ENCODE measurements at regions not wholly inside any gene's neighbourhood (a gene's known extent, or its start where the extent isn't known, plus 50 kb on each side); places are given as distances from the start of the nearest gene placed in this dataset.

DNA sequence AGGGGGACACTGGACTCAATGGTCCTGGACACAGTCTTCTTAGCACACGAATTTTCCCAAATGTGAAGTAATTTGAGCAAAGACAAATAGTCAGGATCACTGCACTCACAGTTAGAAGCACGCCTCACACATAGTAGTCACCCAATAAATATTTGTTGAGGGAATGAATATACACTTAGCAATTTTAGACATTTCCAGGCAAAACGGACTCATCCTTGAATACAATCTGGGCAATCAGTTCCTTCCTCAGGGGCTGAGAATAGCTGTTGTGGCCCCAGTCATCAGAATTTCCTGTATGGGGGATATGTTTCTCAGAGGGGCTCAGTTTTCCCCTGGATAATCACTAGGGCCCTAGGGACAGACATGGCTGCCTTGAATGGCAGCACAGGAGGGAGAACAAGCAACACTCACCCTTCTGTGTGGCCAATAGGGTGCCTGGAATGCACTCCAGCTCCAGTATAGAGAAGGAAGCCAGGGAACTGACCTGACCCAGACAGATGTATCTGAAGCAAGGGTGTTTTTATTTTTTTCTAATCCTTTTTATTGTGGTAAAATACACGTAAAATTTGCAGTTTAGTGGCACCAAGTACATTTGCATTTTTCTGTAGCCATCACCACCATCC is 282.7 kb upstream of the ZNF32 start:
- Histone ChIP-seq H3K4me3 (no peak overlapping the region), H3K27ac (no peak overlapping the region), H3K4me1 (replicated peaks) (no peaks in the 10 kb centered on the region), H3K36me3 (no peaks in the 10 kb centered on the region), H3K27me3 (replicated peaks; ENCODE audit: insufficient read depth) (no peaks in the 10 kb centered on the region), H3K9me3 (no peaks in the 10 kb centered on the region)
- TF ChIP-seq POLR2A (IDR thresholded peaks at IDR 0.05): no peak
- no peak for TF ChIP-seq POLR2AphosphoS5 (IDR thresholded peaks at IDR 0.05)
- TF ChIP-seq, protein P1, sequence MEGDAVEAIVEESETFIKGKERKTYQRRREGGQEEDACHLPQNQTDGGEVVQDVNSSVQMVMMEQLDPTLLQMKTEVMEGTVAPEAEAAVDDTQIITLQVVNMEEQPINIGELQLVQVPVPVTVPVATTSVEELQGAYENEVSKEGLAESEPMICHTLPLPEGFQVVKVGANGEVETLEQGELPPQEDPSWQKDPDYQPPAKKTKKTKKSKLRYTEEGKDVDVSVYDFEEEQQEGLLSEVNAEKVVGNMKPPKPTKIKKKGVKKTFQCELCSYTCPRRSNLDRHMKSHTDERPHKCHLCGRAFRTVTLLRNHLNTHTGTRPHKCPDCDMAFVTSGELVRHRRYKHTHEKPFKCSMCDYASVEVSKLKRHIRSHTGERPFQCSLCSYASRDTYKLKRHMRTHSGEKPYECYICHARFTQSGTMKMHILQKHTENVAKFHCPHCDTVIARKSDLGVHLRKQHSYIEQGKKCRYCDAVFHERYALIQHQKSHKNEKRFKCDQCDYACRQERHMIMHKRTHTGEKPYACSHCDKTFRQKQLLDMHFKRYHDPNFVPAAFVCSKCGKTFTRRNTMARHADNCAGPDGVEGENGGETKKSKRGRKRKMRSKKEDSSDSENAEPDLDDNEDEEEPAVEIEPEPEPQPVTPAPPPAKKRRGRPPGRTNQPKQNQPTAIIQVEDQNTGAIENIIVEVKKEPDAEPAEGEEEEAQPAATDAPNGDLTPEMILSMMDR (IDR thresholded peaks at IDR 0.05): no peak
- WGBS: 78% methylated on average over 4 of the region's 4 CpGs
- intact Hi-C loops (cut with DNase I): no loop called here
- no peak for DNase-seq (ENCODE audit: low spot score)

DNA sequence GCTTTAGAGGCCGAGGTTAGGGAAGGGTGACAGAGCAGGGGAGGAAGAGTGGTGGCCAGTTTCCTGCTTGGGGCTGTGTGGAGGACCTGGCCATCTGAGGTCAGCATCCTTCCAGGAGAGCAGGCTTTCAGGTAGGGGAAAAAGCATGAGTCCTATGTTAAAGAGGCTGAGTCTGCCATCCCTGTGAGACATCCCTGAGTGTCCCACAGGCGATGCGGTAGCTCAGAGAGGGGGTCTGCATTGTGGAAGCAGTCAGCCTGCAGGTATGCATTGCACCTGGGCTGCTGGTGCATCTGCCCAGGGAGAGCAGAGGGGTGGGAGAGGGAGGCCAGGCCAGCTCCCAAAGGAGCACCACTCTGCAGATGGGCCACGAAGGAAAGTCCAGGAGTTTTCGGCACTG is 282.1 kb upstream of the ZNF32 start:
- H3K27me3 ChIP-seq (replicated peaks; ENCODE audit: insufficient read depth): no peaks in the 10 kb centered on the region
- H3K27ac ChIP-seq: no peak overlapping the region
- 95% methylated on average over 5 of the region's 5 CpGs for WGBS
- no peaks in the 10 kb centered on the region for H3K4me1 ChIP-seq (replicated peaks)
- H3K9me3 ChIP-seq: no peaks in the 10 kb centered on the region
- no peak overlapping the region for H3K4me3 ChIP-seq
- TF ChIP-seq POLR2A (IDR thresholded peaks at IDR 0.05): no peak
- TF ChIP-seq, protein P1 (IDR thresholded peaks at IDR 0.05): no peak
- no peak for TF ChIP-seq POLR2AphosphoS5 (IDR thresholded peaks at IDR 0.05)
- no peak for DNase-seq (ENCODE audit: low spot score)
- H3K36me3 ChIP-seq: no peaks in the 10 kb centered on the region
- intact Hi-C loops (cut with DNase I): no loop called here

DNA sequence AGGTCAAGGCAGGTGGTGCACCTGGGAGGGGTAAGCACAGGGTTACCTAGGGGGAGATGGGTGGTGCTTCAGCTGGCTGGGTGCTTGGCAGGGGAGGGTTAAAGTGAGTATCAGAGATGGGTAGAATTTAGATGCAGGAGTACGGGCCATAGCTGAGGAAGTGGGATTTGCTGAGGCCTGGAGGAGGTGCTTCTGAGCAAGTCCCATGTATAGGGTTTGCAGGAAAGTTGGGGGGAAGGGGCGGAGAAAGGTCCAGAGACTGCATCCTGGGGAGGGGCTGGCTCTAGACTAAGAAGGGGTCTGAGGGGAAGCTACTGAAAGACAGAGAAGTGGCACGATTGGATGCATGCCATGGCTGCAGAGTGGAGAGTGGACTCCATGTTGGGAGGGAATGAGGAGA is 281.6 kb upstream of the ZNF32 start:
- 87% methylated on average over 3 of the region's 3 CpGs for WGBS
- no peaks in the 10 kb centered on the region for H3K9me3 ChIP-seq
- DNase-seq (ENCODE audit: low spot score): no peak
- TF ChIP-seq POLR2A (IDR thresholded peaks at IDR 0.05) (no peak), POLR2AphosphoS5 (IDR thresholded peaks at IDR 0.05) (no peak)
- TF ChIP-seq, protein P1 (IDR thresholded peaks at IDR 0.05): no peak
- H3K4me3 ChIP-seq: no peak overlapping the region
- no peaks in the 10 kb centered on the region for H3K27me3 ChIP-seq (replicated peaks; ENCODE audit: insufficient read depth)
- H3K27ac ChIP-seq: no peak overlapping the region
- H3K36me3 ChIP-seq: no peaks in the 10 kb centered on the region
- intact Hi-C loops (cut with DNase I): no loop called here
- no peaks in the 10 kb centered on the region for H3K4me1 ChIP-seq (replicated peaks)

DNA sequence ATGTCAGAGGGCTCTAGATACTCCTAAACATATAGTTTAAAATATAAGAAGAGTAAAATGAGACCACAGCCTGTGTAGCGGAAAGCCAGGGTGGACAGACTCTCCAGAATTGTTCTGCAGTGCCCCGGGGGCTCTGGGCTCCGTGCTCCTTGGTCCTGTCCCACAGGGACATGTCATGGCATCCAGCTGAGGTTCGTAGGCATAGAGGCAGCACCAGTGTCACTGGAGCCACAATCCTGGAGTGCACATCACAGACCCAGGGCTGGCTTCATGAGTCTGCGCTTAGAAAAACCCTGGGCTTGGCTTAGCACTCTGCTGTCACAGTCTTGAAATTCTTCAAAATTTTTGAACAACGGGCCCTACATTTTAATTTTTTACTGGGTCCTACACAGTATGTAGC is 280.4 kb upstream of the ZNF32 start:
- H3K4me3 ChIP-seq: no peak overlapping the region
- no peaks in the 10 kb centered on the region for H3K9me3 ChIP-seq
- no peak overlapping the region for H3K27ac ChIP-seq
- WGBS: 88% methylated on average over 6 of the region's 6 CpGs
- H3K27me3 ChIP-seq (replicated peaks; ENCODE audit: insufficient read depth): no peaks in the 10 kb centered on the region
- intact Hi-C loops (cut with DNase I): no loop called here
- TF ChIP-seq POLR2A (IDR thresholded peaks at IDR 0.05): no peak
- TF ChIP-seq, protein P1 (IDR thresholded peaks at IDR 0.05): no peak
- no peak for TF ChIP-seq POLR2AphosphoS5 (IDR thresholded peaks at IDR 0.05)
- no peaks in the 10 kb centered on the region for H3K4me1 ChIP-seq (replicated peaks)
- no peak for DNase-seq (ENCODE audit: low spot score)
- no peaks in the 10 kb centered on the region for H3K36me3 ChIP-seq

DNA sequence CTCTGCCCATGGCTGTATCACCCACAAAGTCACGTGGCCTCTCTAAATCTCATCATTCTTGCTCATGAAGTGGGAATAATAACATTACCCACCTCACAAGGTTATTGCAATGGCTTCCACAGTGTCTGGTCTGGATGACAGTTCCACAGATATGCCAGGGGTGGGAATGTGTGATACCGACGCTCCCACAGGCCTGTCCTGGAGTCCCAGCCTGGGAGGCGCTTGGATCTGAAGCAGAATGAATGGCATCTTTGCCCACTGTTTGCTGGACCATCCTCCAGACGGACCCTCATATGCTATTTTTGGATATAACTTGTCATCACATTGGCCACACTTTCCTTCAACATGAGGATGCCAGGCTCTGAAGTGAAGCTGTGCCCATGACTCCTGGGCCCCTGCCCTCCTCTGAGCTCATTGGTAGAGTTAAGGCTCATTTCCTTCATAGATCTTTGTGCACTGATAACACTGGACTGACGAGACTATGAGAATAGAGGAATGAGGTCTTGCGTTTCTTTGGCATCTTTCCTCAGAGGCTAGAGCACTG is 279.8 kb upstream of the ZNF32 start:
- 73% methylated on average over 7 of the region's 7 CpGs for WGBS

More for the DNA sequence above, 279.8 kb upstream of the ZNF32 start:
- peak; percentile 2 for DNase-seq (ENCODE audit: low spot score)
- H3K9me3 ChIP-seq: no peaks in the 10 kb centered on the region
- H3K27ac ChIP-seq: no peak overlapping the region
- intact Hi-C loops (cut with DNase I): no loop called here
- H3K4me3 ChIP-seq: no peak overlapping the region
- H3K27me3 ChIP-seq (replicated peaks; ENCODE audit: insufficient read depth): no peaks in the 10 kb centered on the region
- TF ChIP-seq POLR2A (IDR thresholded peaks at IDR 0.05) (no peak), POLR2AphosphoS5 (IDR thresholded peaks at IDR 0.05) (no peak)
- TF ChIP-seq, protein P1 (IDR thresholded peaks at IDR 0.05): no peak
- H3K36me3 ChIP-seq: no peaks in the 10 kb centered on the region
- no peaks in the 10 kb centered on the region for H3K4me1 ChIP-seq (replicated peaks)
